ENCODE measurements at regions not wholly inside any gene's neighbourhood (a gene's known extent, or its start where the extent isn't known, plus 50 kb on each side); places are given as distances from the start of the nearest gene placed in this dataset.

DNA sequence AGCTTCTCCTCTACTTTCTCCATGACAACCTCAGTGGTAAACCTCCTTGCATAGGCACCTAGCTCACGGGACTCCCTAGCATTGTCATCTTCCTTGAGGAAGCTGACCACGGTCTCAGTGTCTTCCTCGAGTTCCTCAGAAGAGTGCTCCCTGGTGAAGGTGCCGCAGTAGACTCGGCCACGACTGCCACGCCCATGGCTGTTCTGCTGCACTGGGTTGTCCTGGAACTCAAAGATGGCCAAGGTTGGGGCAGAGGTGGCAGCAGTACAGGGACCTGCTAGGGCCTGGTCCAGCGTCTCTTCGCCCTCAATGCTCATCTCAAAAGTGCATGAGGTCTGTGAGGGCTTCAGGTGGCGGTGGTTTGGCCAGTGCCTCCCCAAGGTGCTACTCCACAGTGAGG is 147.9 kb upstream of the ARHGEF9 start:
- TF ChIP-seq, protein P1, sequence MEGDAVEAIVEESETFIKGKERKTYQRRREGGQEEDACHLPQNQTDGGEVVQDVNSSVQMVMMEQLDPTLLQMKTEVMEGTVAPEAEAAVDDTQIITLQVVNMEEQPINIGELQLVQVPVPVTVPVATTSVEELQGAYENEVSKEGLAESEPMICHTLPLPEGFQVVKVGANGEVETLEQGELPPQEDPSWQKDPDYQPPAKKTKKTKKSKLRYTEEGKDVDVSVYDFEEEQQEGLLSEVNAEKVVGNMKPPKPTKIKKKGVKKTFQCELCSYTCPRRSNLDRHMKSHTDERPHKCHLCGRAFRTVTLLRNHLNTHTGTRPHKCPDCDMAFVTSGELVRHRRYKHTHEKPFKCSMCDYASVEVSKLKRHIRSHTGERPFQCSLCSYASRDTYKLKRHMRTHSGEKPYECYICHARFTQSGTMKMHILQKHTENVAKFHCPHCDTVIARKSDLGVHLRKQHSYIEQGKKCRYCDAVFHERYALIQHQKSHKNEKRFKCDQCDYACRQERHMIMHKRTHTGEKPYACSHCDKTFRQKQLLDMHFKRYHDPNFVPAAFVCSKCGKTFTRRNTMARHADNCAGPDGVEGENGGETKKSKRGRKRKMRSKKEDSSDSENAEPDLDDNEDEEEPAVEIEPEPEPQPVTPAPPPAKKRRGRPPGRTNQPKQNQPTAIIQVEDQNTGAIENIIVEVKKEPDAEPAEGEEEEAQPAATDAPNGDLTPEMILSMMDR (IDR thresholded peaks at IDR 0.05) = no peak
- no peak for TF ChIP-seq POLR2A (IDR thresholded peaks at IDR 0.05)
